LNCaP clone FGC (cell line): ENCODE measurements at regions not wholly inside any gene's neighbourhood (a gene's known extent, or its start where the extent isn't known, plus 50 kb on each side); places are given as distances from the start of the nearest gene placed in this dataset.

Source experiments
- DNase-seq: peaks from one replicate; pipeline ENCODE4 v3.0.0-alpha.2; 2011; ENCODE audit warnings: low read depth
- H3K4me3 ChIP-seq: 2 replicates; pipeline ENCODE4 v1.5.1; 2011; ENCODE audit warnings: mild to moderate bottlenecking, low read depth, low read length, control low read depth
- TF ChIP-seq, protein P1 (sequence below): IDR thresholded peaks from 2 replicates; pipeline ENCODE4 v1.5.1; 2012; ENCODE audit warnings: mild to moderate bottlenecking; ENCODE audit not compliant: control insufficient read depth, insufficient read depth; ENCODE audit errors: extremely low read depth

- TF ChIP-seq, protein P1, sequence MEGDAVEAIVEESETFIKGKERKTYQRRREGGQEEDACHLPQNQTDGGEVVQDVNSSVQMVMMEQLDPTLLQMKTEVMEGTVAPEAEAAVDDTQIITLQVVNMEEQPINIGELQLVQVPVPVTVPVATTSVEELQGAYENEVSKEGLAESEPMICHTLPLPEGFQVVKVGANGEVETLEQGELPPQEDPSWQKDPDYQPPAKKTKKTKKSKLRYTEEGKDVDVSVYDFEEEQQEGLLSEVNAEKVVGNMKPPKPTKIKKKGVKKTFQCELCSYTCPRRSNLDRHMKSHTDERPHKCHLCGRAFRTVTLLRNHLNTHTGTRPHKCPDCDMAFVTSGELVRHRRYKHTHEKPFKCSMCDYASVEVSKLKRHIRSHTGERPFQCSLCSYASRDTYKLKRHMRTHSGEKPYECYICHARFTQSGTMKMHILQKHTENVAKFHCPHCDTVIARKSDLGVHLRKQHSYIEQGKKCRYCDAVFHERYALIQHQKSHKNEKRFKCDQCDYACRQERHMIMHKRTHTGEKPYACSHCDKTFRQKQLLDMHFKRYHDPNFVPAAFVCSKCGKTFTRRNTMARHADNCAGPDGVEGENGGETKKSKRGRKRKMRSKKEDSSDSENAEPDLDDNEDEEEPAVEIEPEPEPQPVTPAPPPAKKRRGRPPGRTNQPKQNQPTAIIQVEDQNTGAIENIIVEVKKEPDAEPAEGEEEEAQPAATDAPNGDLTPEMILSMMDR: no peak
- DNase-seq: no peak
- no peak overlapping the region for H3K4me3 ChIP-seq
Observed at GRCh38 chr3:18030371-18030870, 288.0 kb upstream of the TBC1D5 start.

DNA sequence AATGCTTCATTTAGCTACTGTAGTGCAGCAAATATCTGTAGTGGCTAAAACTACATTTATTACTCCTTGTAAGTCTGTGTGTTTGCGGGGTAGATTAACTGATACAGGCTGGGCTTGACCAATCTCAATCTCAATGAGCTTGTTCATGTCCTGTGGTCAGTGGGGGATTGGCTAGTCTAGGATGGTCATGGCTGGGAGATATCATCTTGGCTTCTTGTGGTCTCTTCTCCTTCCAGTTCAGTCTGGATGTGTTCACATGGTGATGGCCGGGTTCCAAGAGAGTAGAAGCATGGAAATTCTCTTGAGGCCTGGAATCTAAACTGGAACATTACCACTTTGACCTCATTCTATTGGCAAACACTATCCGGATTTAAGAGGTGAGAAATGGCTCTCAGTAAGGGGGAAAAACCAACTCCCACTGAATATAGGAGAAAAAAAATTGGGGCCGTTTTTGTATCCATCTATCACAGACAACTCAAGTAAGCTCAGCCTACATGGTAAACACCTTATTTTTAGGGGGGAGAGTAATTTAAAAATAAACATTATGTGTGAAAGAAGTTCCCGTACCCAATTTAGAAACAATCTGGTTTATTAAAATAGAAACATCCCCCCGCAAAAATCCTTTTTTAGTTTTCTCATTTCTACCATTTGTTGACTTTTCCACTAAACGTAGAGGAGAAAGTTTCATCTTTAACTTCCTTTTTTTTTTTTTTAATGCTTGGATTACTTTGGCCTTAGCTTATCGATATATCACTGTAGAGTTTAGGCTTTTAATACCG lies 284.9 kb upstream of the TBC1D5 start:
- DNase-seq: no peak
- TF ChIP-seq, protein P1: no peak
- no peak overlapping the region for H3K4me3 ChIP-seq

DNA sequence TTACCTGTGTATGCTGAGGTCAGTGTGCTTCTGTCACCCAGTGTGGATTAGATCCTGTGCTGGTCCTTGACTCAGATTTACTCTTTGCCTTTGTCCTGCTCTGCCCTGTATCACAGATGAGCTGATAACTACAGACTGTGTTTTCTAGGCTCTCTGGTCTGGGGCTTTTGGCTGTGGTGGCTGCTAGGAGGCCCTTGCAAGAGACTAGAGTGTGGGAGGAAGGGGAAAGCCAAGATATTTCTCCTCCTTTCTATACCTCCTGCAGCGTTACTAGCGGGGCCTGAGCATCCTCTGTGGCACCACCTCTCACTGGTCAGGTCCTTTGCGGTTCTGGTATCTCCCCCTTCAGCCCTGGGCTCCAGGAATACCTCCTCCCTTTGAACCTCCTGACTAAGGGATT lies 282.3 kb upstream of the TBC1D5 start:
- H3K4me3 ChIP-seq: no peak overlapping the region
- TF ChIP-seq, protein P1: no peak
- no peak for DNase-seq

DNA sequence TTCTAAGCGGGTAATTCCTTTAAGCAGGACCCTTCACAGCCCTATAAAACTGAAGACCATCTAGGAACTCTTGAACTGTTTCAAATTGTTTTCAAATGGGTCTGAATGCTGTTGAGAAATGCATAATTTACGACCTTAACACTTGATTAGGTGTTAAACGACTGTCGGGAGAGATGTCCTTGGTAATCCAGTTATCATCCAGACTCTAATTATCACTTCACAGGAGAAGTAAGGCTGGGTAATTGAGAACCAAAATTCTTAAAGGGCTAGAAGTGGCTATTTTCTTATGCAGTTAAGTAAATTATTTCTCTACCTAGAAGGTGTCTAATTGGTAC lies 276.7 kb upstream of the TBC1D5 start:
- no peak overlapping the region for H3K4me3 ChIP-seq
- TF ChIP-seq, protein P1: no peak
- no peak for DNase-seq

DNA sequence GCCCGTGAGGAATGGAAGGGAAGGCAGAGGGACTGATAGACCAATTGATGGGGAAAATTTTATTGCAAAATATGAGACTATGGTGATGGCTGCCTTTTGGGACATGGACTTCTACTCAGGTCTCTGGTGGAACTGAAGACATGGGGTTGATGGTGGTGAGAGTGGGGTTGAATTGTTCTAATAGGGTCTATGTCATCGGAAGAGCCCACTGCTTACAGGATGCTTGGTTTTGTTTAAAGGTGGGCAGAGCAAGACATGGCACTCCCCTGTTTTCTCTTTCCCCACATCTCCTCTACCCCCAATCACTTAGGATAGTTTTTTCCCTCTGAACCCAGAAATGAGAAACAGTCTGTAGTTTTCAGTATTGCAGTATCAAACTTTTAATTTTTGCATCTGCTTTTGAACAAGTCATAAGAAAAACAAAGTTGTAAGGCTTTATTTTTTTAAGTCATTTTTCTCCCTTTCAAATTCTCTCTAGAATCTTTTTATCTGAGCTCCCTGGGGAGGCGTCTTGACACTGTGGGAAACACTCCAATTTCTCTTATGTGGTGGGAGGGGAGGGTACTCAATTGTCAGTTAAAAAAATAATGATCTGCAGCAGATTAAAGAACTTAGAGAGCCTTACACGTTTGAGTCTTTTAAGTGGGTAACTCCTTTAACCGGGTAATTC lies 276.2 kb upstream of the TBC1D5 start:
- H3K4me3 ChIP-seq: no peak overlapping the region
- TF ChIP-seq, protein P1: no peak
- DNase-seq: no peak

DNA sequence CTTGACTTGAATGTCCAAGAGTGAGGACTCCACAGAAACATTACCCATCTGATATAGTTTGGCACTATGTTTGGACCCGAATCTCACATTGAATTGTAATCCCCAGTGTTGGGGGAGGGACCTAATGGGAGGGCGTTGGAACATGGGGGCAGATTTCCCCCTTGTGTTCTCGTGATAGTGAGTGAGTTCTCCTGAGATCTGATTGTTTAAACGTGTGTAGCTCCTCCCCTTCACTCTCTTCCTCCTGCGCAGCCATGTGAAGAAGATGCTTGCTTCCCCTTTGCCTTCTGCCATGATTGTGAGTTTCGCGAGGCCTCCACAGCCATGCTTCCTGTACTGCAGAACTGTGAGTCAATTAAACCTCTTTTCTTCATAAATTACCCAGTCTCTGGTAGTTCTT lies 273.9 kb upstream of the TBC1D5 start:
- DNase-seq: no peak
- no peak overlapping the region for H3K4me3 ChIP-seq
- TF ChIP-seq, protein P1: no peak
